A549 (cell line): ENCODE measurements at regions not wholly inside any gene's neighbourhood (a gene's known extent, or its start where the extent isn't known, plus 50 kb on each side); places are given as distances from the start of the nearest gene placed in this dataset.

Experiments used
- ATAC-seq, 2 experiments: fragments of 200-7000 bp in 1 of 2; fragments of >200 bp in 1 of 2; cut with Nextera tagmentation in 1 of 2; cut with Tn5 transposase in 1 of 2; 3 replicates each; pipeline versions ENCODE4 v1.8.0 to v1.9.1; 2018 to 2020; ENCODE audit warnings: mild to moderate bottlenecking in 1 of 2, moderate library complexity in 1 of 2
- CTCF ChIA-PET: fragments of 300-600 bp; sonication (Branson Sonifier 250); formaldehyde crosslinking; extraction: SDS; loops from one replicate; lab custom pipeline; 2021; ENCODE audit warnings: antibody characterized with exemption, inconsistent platforms; lab: Yijun Ruan, JAX
- POLR2A ChIA-PET: fragments of 350-600 bp; formaldehyde crosslinking; extraction: SDS; loops from one replicate; lab custom pipeline; 2021; ENCODE audit warnings: antibody characterized with exemption, inconsistent platforms; lab: Yijun Ruan, JAX
- DNase-seq, 2 experiments: peaks; one replicate each; pipeline versions ENCODE4 v3.0.0 to v3.0.0-alpha.2; 2011 to 2016; ENCODE audit warnings: low read depth in 1 of 2, low spot score in 1 of 2
- FAIRE-seq: peaks from 2 replicates; lab custom pipeline; 2011; peaks lifted over from hg19 to GRCh38; lab: Jason Lieb, UNC
- H3K27ac ChIP-seq, 2 experiments: fragments of >200 bp; sonication (Bioruptor Twin); formaldehyde crosslinking; 3 replicates each; pipeline ENCODE4 v1.5.1; 2016 to 2017
- H3K4me1 ChIP-seq: fragments of >200 bp; sonication (Bioruptor Twin); formaldehyde crosslinking; 3 replicates; pipeline ENCODE4 v1.6.1; 2016
- H3K4me2 ChIP-seq: fragments of >200 bp; sonication (Bioruptor Twin); formaldehyde crosslinking; 3 replicates; pipeline ENCODE4 v1.6.1; 2016
- H3K4me3 ChIP-seq: fragments of >200 bp; sonication (Bioruptor Twin); formaldehyde crosslinking; 3 replicates; pipeline ENCODE4 v1.5.1; 2016
- H3K9me3 ChIP-seq: fragments of >200 bp; sonication (Bioruptor Twin); formaldehyde crosslinking; 3 replicates; pipeline ENCODE4 v1.6.1; 2016
- CEBPB ChIP-seq, 2 experiments: fragments of >200 bp in 1 of 2; sonication (Bioruptor Twin) in 1 of 2; formaldehyde crosslinking in 1 of 2; IDR thresholded peaks; 2 replicates each; pipeline ENCODE4 v1.6.1; 2012 to 2016
- CHD2 ChIP-seq: fragments of 150-350 bp; IDR thresholded peaks from 2 replicates; pipeline ENCODE4 v1.6.1; 2014; ENCODE audit warnings: low read length; ENCODE audit not compliant: partially characterized antibody
- EHMT2 ChIP-seq: fragments of 200-600 bp; sonication (generic); IDR thresholded peaks from 2 replicates; pipeline ENCODE4 v1.6.1; 2016; ENCODE audit warnings: antibody characterized with exemption, low read depth, mild to moderate bottlenecking, moderate library complexity
- FOXS1 ChIP-seq: fragments of 250-450 bp; sonication (Bioruptor Pico); IDR thresholded peaks from 2 replicates; pipeline ENCODE4 v1.5.0; 2020; ENCODE audit warnings: mild to moderate bottlenecking, moderate library complexity
- HOXA7 ChIP-seq: fragments of 250-450 bp; sonication (Bioruptor Pico); IDR thresholded peaks from 2 replicates; pipeline ENCODE4 v1.5.0; 2020; ENCODE audit warnings: mild to moderate bottlenecking, moderate library complexity
- MAFK ChIP-seq: fragments of 450-650 bp; IDR thresholded peaks from 2 replicates; pipeline ENCODE4 v1.6.1; 2014; ENCODE audit not compliant: partially characterized antibody
- NFE2L2 ChIP-seq: fragments of 150-350 bp; conservative IDR thresholded peaks from 2 replicates; pipeline ENCODE4 v1.6.1; 2014; ENCODE audit warnings: low read length
- PHF8 ChIP-seq: fragments of 200-600 bp; sonication (generic); IDR thresholded peaks from 2 replicates; pipeline ENCODE4 v1.6.1; 2016; ENCODE audit warnings: low read depth, mild to moderate bottlenecking, antibody characterized with exemption, moderate library complexity, borderline replicate concordance
- POLR2A ChIP-seq: IDR thresholded peaks from 2 replicates; pipeline ENCODE4 v1.6.1; 2012; ENCODE audit warnings: mild to moderate bottlenecking, low read length
- RAD21 ChIP-seq, 2 experiments: fragments of >200 bp in 1 of 2; sonication (Bioruptor Twin) in 1 of 2; formaldehyde crosslinking in 1 of 2; IDR thresholded peaks in 1 of 2; conservative IDR thresholded peaks in 1 of 2; 2 replicates in 1 of 2; 3 replicates in 1 of 2; pipeline ENCODE4 v1.6.1; 2012 to 2018; ENCODE audit warnings: inconsistent platforms in 1 of 2
- RARB ChIP-seq: fragments of 250-450 bp; sonication (Bioruptor Pico); IDR thresholded peaks from 2 replicates; pipeline ENCODE4 v1.8.0; 2021; ENCODE audit warnings: mild to moderate bottlenecking, moderate library complexity
- RFX5 ChIP-seq: fragments of 450-650 bp; IDR thresholded peaks from 2 replicates; pipeline ENCODE4 v1.7.1; 2014; ENCODE audit warnings: antibody characterized with exemption, mild to moderate bottlenecking, moderate library complexity
- SMC3 ChIP-seq: fragments of >200 bp; sonication (Bioruptor Twin); formaldehyde crosslinking; IDR thresholded peaks from 3 replicates; pipeline ENCODE4 v1.6.1; 2018; ENCODE audit warnings: inconsistent platforms
- SREBF2 ChIP-seq: fragments of 450-650 bp; IDR thresholded peaks from 2 replicates; pipeline ENCODE4 v1.6.1; 2014; ENCODE audit warnings: mild to moderate bottlenecking, moderate library complexity
- TFCP2L1 ChIP-seq: fragments of 250-450 bp; sonication (Bioruptor Pico); IDR thresholded peaks from 2 replicates; pipeline ENCODE4 v1.5.0; 2021; ENCODE audit warnings: mild to moderate bottlenecking
- TP53 ChIP-seq: fragments of 250-450 bp; sonication (Bioruptor Pico); IDR thresholded peaks from 2 replicates; pipeline ENCODE4 v1.5.0; 2021; ENCODE audit warnings: mild to moderate bottlenecking, moderate library complexity
- ZC3H11A ChIP-seq: fragments of 450-650 bp; IDR thresholded peaks from 2 replicates; pipeline ENCODE4 v1.6.1; 2014; ENCODE audit warnings: antibody characterized with exemption, mild to moderate bottlenecking
- WGBS: methylation state at CpG from one replicate; pipeline ENCODE4 v1.1.6; 2017; ENCODE audit errors: missing lambda C conversion rate; 5-methylcytosine and 5-hydroxymethylcytosine counted together
- TF ChIP-seq, protein P1 (sequence below): fragments of >200 bp; sonication (Bioruptor Twin); formaldehyde crosslinking; IDR thresholded peaks from 3 replicates; pipeline ENCODE4 v1.5.1; 2016
- TF ChIP-seq, protein P2 (sequence below): fragments of 250-450 bp; sonication (Bioruptor Pico); IDR thresholded peaks from 2 replicates; pipeline ENCODE4 v1.5.0; 2020; ENCODE audit warnings: low read depth, mild to moderate bottlenecking, moderate library complexity
- TF ChIP-seq, protein P3 (sequence below): fragments of 450-650 bp; IDR thresholded peaks from 2 replicates; pipeline ENCODE4 v1.6.1; 2014; ENCODE audit warnings: antibody characterized with exemption
- TF ChIP-seq, protein P4 (sequence below): fragments of >200 bp; sonication (Bioruptor Twin); formaldehyde crosslinking; IDR thresholded peaks from 2 replicates; pipeline ENCODE4 v1.6.1; 2016
- TF ChIP-seq, protein P5 (sequence below): fragments of 150-350 bp; IDR thresholded peaks from 2 replicates; pipeline ENCODE4 v1.6.1; 2014; ENCODE audit warnings: low read depth, mild to moderate bottlenecking, low read length

DNA sequence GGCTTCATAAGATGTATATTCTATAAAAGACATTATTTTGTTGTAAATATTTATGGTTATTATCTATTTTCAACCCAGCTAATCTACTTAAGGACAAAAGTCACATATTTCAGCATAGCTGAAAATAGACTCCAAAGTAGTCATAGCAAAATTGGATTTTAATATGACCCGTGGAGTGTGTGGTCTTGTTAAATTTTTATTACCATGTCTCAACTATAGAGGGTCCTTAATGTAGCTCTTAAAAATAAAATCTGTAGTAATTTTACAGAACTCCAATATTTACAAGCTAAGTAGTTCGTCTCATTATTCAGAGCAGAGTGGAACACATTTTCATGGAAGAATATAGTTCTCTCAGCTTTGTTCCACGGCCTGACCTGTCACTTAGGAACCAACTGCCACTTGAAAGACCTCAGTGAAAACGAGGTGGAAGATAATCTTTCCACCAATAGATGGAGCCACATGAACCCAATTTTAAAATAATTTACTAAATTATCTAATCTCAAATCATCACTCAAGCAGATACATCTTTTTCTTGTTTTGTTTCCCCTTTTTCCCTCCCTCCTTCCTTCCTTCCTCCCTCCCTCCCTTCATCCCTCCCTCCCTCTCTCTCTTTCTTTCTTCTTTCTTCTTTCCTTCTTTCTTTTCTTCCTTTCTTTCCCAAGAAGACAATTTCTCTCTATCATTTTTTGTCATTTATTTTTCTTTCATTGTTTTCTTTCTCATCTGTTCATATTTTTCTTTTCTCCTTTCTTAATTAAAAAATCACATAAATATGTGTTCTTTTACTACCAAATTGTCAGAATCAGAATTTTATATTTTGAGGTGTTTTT, 97.2 kb downstream of the CLDN1 start:
- ATAC-seq (peak in 1 of 2 experiments; percentile 67; a peak in 3 of 6 replicates), FAIRE-seq (no peak), DNase-seq (peak in 1 of 2 experiments; percentile 46)
- 13% methylated on average over 4 of the region's 4 CpGs for WGBS
- ChIA-PET CTCF (interaction anchor here (0.6 to 9.1 kb wide), 25 partner anchors 9 to 826 kb away, joined by 3 to 105 read pairs (median 4); partner anchors contain the start of gene CLDN1), POLR2A (interaction anchor here (2.7 kb wide), 1 partner anchor 97 kb away, joined by 13 read pairs; the partner anchor contains the start of gene CLDN1)
- no peaks in the 10 kb centered on the region for H3K9me3 ChIP-seq
- TF ChIP-seq, protein P1, sequence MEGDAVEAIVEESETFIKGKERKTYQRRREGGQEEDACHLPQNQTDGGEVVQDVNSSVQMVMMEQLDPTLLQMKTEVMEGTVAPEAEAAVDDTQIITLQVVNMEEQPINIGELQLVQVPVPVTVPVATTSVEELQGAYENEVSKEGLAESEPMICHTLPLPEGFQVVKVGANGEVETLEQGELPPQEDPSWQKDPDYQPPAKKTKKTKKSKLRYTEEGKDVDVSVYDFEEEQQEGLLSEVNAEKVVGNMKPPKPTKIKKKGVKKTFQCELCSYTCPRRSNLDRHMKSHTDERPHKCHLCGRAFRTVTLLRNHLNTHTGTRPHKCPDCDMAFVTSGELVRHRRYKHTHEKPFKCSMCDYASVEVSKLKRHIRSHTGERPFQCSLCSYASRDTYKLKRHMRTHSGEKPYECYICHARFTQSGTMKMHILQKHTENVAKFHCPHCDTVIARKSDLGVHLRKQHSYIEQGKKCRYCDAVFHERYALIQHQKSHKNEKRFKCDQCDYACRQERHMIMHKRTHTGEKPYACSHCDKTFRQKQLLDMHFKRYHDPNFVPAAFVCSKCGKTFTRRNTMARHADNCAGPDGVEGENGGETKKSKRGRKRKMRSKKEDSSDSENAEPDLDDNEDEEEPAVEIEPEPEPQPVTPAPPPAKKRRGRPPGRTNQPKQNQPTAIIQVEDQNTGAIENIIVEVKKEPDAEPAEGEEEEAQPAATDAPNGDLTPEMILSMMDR: peak; percentile 68
- peak; percentile 68 to 77 for TF ChIP-seq RAD21 (conservative IDR thresholded peaks at IDR 0.05 in 1 of 2, IDR thresholded peaks at IDR 0.05 in 1 of 2)
- peak; percentile 79 for TF ChIP-seq SMC3
- TF ChIP-seq, protein P2, sequence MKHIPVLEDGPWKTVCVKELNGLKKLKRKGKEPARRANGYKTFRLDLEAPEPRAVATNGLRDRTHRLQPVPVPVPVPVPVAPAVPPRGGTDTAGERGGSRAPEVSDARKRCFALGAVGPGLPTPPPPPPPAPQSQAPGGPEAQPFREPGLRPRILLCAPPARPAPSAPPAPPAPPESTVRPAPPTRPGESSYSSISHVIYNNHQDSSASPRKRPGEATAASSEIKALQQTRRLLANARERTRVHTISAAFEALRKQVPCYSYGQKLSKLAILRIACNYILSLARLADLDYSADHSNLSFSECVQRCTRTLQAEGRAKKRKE: no peak
- peaks cover 12% of the 10 kb centered on the region for H3K4me1 ChIP-seq
- H3K27ac ChIP-seq: no peak overlapping the region; a peak in 1 of 6 replicates
- H3K4me3 ChIP-seq: no peak overlapping the region
- no peak overlapping the region for H3K4me2 ChIP-seq

DNA sequence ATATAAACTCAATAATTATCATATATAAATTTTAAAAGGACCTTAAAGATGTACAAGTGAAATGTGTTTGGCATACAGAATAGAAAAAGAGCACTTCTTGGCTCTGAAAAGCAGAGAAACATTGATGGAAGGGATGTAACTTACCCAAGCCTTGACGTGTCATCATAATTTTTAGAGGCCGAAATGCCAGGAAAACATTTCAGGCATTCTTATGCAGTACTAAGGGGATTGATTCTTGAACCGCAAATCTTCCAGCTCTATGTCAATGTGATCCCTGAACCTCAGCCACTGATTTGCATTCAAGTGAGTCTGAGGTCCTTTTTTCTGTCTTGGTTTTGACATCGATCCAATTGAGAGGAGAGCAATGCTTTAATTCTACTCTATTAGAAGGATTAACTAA, 97.8 kb downstream of the CLDN1 start:
- TF ChIP-seq RARB (CRISPR knock-in tag) (no peak), ZC3H11A (no peak), MAFK (no peak), SREBF2 (no peak), RFX5 (no peak), EHMT2 (no peak), HOXA7 (no peak), NFE2L2 (no peak), TFCP2L1 (CRISPR knock-in tag) (no peak)
- TF ChIP-seq, protein P3, sequence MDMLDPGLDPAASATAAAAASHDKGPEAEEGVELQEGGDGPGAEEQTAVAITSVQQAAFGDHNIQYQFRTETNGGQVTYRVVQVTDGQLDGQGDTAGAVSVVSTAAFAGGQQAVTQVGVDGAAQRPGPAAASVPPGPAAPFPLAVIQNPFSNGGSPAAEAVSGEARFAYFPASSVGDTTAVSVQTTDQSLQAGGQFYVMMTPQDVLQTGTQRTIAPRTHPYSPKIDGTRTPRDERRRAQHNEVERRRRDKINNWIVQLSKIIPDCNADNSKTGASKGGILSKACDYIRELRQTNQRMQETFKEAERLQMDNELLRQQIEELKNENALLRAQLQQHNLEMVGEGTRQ: no peak
- POLR2A ChIA-PET: interaction anchor here (2.7 kb wide), 1 partner anchor 98 kb away, joined by 13 read pairs; the partner anchor contains the start of gene CLDN1
- no peak for ATAC-seq

DNA sequence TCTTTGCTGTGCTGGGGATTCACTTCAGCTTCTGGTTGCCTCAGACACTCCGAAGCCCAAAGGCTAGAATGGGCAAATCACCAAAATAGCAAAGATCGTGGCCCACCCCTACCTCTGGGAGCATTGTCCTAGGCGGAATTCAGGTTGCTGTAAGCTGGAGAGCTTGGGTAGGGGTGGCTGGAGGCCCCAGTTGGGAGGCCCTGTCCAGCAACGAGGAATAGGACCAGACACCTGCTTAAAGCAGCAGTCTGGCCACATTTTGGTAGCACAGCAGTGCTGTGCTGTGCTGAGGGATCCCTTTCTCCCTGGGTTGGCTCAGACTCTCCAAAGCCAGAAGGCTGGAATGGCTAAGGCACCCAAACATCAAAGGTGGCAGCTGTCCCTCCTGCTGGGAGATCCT, 99.3 kb downstream of the CLDN1 start:
- POLR2A ChIA-PET: no interaction called here
- FAIRE-seq (no peak), DNase-seq (no peak)
- H3K9me3 ChIP-seq: no peaks in the 10 kb centered on the region
- 100% methylated on average over 1 of the region's 4 CpGs for WGBS
- H3K4me1 ChIP-seq: no peaks in the 10 kb centered on the region
- no peak overlapping the region for H3K27ac ChIP-seq
- no peak for TF ChIP-seq FOXS1 (CRISPR knock-in tag)
- no peak for TF ChIP-seq SREBF2
- TF ChIP-seq TP53 (CRISPR knock-in tag): no peak
- TF ChIP-seq, protein P4, sequence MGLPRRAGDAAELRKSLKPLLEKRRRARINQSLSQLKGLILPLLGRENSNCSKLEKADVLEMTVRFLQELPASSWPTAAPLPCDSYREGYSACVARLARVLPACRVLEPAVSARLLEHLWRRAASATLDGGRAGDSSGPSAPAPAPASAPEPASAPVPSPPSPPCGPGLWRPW: no peak
- TF ChIP-seq, protein P2: no peak
- TF ChIP-seq CHD2: no peak
- no peak for TF ChIP-seq HOXA7
- no peak for TF ChIP-seq SMC3
- no peak for TF ChIP-seq POLR2A
- no peak for TF ChIP-seq PHF8
- no peak for TF ChIP-seq CEBPB (IDR thresholded peaks at IDR 0.05)
- TF ChIP-seq, protein P5, sequence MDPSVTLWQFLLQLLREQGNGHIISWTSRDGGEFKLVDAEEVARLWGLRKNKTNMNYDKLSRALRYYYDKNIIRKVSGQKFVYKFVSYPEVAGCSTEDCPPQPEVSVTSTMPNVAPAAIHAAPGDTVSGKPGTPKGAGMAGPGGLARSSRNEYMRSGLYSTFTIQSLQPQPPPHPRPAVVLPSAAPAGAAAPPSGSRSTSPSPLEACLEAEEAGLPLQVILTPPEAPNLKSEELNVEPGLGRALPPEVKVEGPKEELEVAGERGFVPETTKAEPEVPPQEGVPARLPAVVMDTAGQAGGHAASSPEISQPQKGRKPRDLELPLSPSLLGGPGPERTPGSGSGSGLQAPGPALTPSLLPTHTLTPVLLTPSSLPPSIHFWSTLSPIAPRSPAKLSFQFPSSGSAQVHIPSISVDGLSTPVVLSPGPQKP: no peak
- no peak for TF ChIP-seq NFE2L2
- TF ChIP-seq, all 56 proteins: peak for 0
- no peak overlapping the region for H3K4me3 ChIP-seq
- CTCF ChIA-PET: interaction anchor here (1.1 to 9.1 kb wide), 9 partner anchors 13 to 262 kb away, joined by 3 to 105 read pairs (median 6); partner anchors contain the start of gene CLDN1
- no peak overlapping the region for H3K4me2 ChIP-seq
- ATAC-seq: no peak

More for the DNA sequence above, 97.8 kb downstream of the CLDN1 start:
- FAIRE-seq: no peak
- no peak for DNase-seq
- Histone ChIP-seq H3K9me3 (no peaks in the 10 kb centered on the region), H3K4me3 (no peak overlapping the region), H3K4me1 (peaks cover 6% of the 10 kb centered on the region; the same call in 2 of the 3 replicates), H3K27ac (no peak overlapping the region), H3K4me2 (no peak overlapping the region)
- 45% methylated on average over 4 of the region's 4 CpGs for WGBS
- CTCF ChIA-PET: interaction anchor here (0.7 to 9.1 kb wide), 23 partner anchors 8 to 827 kb away, joined by 3 to 105 read pairs (median 6); partner anchors contain the start of gene CLDN1
